DND-41 (cell line): ENCODE measurements at regions not wholly inside any gene's neighbourhood (a gene's known extent, or its start where the extent isn't known, plus 50 kb on each side); places are given as distances from the start of the nearest gene placed in this dataset.

ENCODE experiments used
- ATAC-seq: fragments of 200-7000 bp; cut with Tn5 transposase; 3 replicates; pipeline ENCODE4 v1.9.1; 2021; ENCODE audit warnings: low read depth; ENCODE audit not compliant: insufficient read depth
- DNase-seq: peaks from one replicate; pipeline ENCODE4 v3.0.0-alpha.2; 2020
- H2AFZ ChIP-seq: 2 replicates; pipeline ENCODE4 v1.6.0; 2012; ENCODE audit warnings: low read depth, low read length
- H3K27ac ChIP-seq: 2 replicates; pipeline ENCODE4 v1.5.1; 2012; ENCODE audit warnings: low read length, inconsistent platforms
- H3K27me3 ChIP-seq: fragments of 200-600 bp; sonication (generic); 2 replicates; pipeline ENCODE4 v1.6.0; 2012; ENCODE audit warnings: low read length, mild to moderate bottlenecking, inconsistent platforms; ENCODE audit not compliant: insufficient read depth, poor library complexity
- H3K36me3 ChIP-seq: 2 replicates; pipeline ENCODE4 v1.5.1; 2012; ENCODE audit warnings: low read length, inconsistent platforms; ENCODE audit not compliant: insufficient read depth
- H3K4me1 ChIP-seq: 2 replicates; pipeline ENCODE4 v1.5.1; 2012; ENCODE audit warnings: mild to moderate bottlenecking, low read length; ENCODE audit not compliant: insufficient read depth
- H3K4me2 ChIP-seq: 2 replicates; pipeline ENCODE4 v1.6.0; 2012; ENCODE audit warnings: mild to moderate bottlenecking, moderate library complexity, low read length, inconsistent platforms; ENCODE audit not compliant: insufficient read depth
- H3K4me3 ChIP-seq, 2 experiments: fragments of 200-600 bp in 1 of 2; shearing (Covaris generic) in 1 of 2; 2 replicates each; pipeline ENCODE4 v1.5.1; 2012 to 2016; ENCODE audit warnings: inconsistent platforms in 2 of 2, low read length in 2 of 2, mild to moderate bottlenecking in 2 of 2, low read depth in 1 of 2, moderate library complexity in 1 of 2
- H3K79me2 ChIP-seq: 2 replicates; pipeline ENCODE4 v1.6.0; 2012; ENCODE audit warnings: low read length, inconsistent platforms; ENCODE audit not compliant: insufficient read depth
- H3K9ac ChIP-seq: 2 replicates; pipeline ENCODE4 v1.6.0; 2012; ENCODE audit warnings: low read depth, mild to moderate bottlenecking, inconsistent platforms, low read length, moderate library complexity
- H3K9me3 ChIP-seq: 2 replicates; pipeline ENCODE4 v1.5.1; 2012; ENCODE audit warnings: low read length, moderate library complexity, mild to moderate bottlenecking, inconsistent platforms; ENCODE audit not compliant: insufficient read depth, severe bottlenecking
- H4K20me1 ChIP-seq: 2 replicates; pipeline ENCODE4 v1.6.0; 2012; ENCODE audit warnings: low read length; ENCODE audit not compliant: insufficient read depth
- CTCF ChIP-seq: IDR thresholded peaks from 2 replicates; pipeline ENCODE4 v1.5.1; 2012; ENCODE audit warnings: borderline replicate concordance, low read length, moderate library complexity, mild to moderate bottlenecking; ENCODE audit not compliant: poor library complexity, severe bottlenecking; ENCODE audit errors: extremely low read depth
- EZH2 ChIP-seq: IDR thresholded peaks from 3 replicates; pipeline ENCODE4 v1.6.1; 2012; ENCODE audit warnings: borderline replicate concordance, low read depth, mild to moderate bottlenecking, moderate library complexity, low read length, inconsistent platforms; ENCODE audit not compliant: severe bottlenecking

- no peak for DNase-seq
- Histone ChIP-seq H3K4me3 (no peak overlapping the region), H3K4me2 (no peak overlapping the region)
These were observed 276.6 kb downstream of the BCOR start for GRCh38 chrX:39820938-39821708.

GRCh38 chrX:39821709-39822095, 276.1 kb downstream of the BCOR start:
- Histone ChIP-seq H4K20me1 (no peaks in the 10 kb centered on the region), H3K27ac (no peak overlapping the region), H3K36me3 (no peaks in the 10 kb centered on the region), H3K4me3 (no peak overlapping the region), H3K9ac (no peak overlapping the region), H2AFZ (no peak overlapping the region), H3K79me2 (no peaks in the 10 kb centered on the region), H3K4me1 (peaks cover 14% of the 10 kb centered on the region), H3K4me2 (no peak overlapping the region), H3K27me3 (no peaks in the 10 kb centered on the region), H3K9me3 (no peaks in the 10 kb centered on the region)
- TF ChIP-seq CTCF (no peak), EZH2 (no peak)
- DNase-seq (no peak), ATAC-seq (no peak)

More at GRCh38 chrX:39820938-39821708, 276.6 kb downstream of the BCOR start:
- no peaks in the 10 kb centered on the region for H3K36me3 ChIP-seq
- no peak overlapping the region for H3K27ac ChIP-seq
- H3K9me3 ChIP-seq = no peaks in the 10 kb centered on the region
- no peak for ATAC-seq
- peaks cover 20% of the 10 kb centered on the region for H3K4me1 ChIP-seq
- no peak overlapping the region for H3K9ac ChIP-seq
- no peak overlapping the region for H2AFZ ChIP-seq
- H3K27me3 ChIP-seq = no peaks in the 10 kb centered on the region
- H3K79me2 ChIP-seq = no peaks in the 10 kb centered on the region
- TF ChIP-seq CTCF (no peak), EZH2 (no peak)
- H4K20me1 ChIP-seq = no peaks in the 10 kb centered on the region

GRCh38 chrX:39822133-39822748, 275.5 kb downstream of the BCOR start:
- Histone ChIP-seq H3K9ac (no peak overlapping the region), H3K79me2 (no peaks in the 10 kb centered on the region), H4K20me1 (no peaks in the 10 kb centered on the region), H2AFZ (no peak overlapping the region), H3K4me2 (no peak overlapping the region), H3K4me1 (peaks cover 9% of the 10 kb centered on the region), H3K9me3 (no peaks in the 10 kb centered on the region), H3K4me3 (no peak overlapping the region), H3K27me3 (no peaks in the 10 kb centered on the region), H3K27ac (no peak overlapping the region), H3K36me3 (no peaks in the 10 kb centered on the region)
- no peak for DNase-seq
- no peak for TF ChIP-seq CTCF
- TF ChIP-seq EZH2 = no peak
- no peak for ATAC-seq
